ENCODE measurements at regions not wholly inside any gene's neighbourhood (a gene's known extent, or its start where the extent isn't known, plus 50 kb on each side); places are given as distances from the start of the nearest gene placed in this dataset.

- no peak overlapping the region for H3K4me3 ChIP-seq (ENCODE audit: control insufficient read depth, low read depth, low read length)
- DNase-seq (ENCODE audit: low read depth): no peak
- no peak for TF ChIP-seq CTCF (conservative IDR thresholded peaks at IDR 0.05; ENCODE audit: control insufficient read depth, insufficient read depth, low read depth, low read length)
Observed at GRCh38 chr3:182592747-182593146, 200.6 kb upstream of the ATP11B start.

GRCh38 chr3:182596676-182597410 lies 196.5 kb upstream of the ATP11B start:
- DNase-seq (ENCODE audit: low read depth): no peak
- no peak overlapping the region for H3K4me3 ChIP-seq (ENCODE audit: control insufficient read depth, low read depth, low read length)
- TF ChIP-seq CTCF (conservative IDR thresholded peaks at IDR 0.05; ENCODE audit: control insufficient read depth, insufficient read depth, low read depth, low read length): no peak

GRCh38 chr3:182597621-182598041 lies 195.7 kb upstream of the ATP11B start:
- no peak overlapping the region for H3K4me3 ChIP-seq (ENCODE audit: control insufficient read depth, low read depth, low read length)
- no peak for TF ChIP-seq CTCF (conservative IDR thresholded peaks at IDR 0.05; ENCODE audit: control insufficient read depth, insufficient read depth, low read depth, low read length)
- DNase-seq (ENCODE audit: low read depth): no peak

GRCh38 chr3:182601597-182601996 lies 191.7 kb upstream of the ATP11B start:
- no peak overlapping the region for H3K4me3 ChIP-seq (ENCODE audit: control insufficient read depth, low read depth, low read length)
- DNase-seq (ENCODE audit: low read depth): no peak
- TF ChIP-seq CTCF (conservative IDR thresholded peaks at IDR 0.05; ENCODE audit: control insufficient read depth, insufficient read depth, low read depth, low read length): no peak

- TF ChIP-seq CTCF (conservative IDR thresholded peaks at IDR 0.05; ENCODE audit: control insufficient read depth, insufficient read depth, low read depth, low read length): no peak
- no peak for DNase-seq (ENCODE audit: low read depth)
- H3K4me3 ChIP-seq (ENCODE audit: control insufficient read depth, low read depth, low read length): no peak overlapping the region
Observed at GRCh38 chr3:182603501-182603900, 189.8 kb upstream of the ATP11B start.

GRCh38 chr3:182605882-182606611 lies 187.3 kb upstream of the ATP11B start:
- no peak overlapping the region for H3K4me3 ChIP-seq (ENCODE audit: control insufficient read depth, low read depth, low read length)
- no peak for TF ChIP-seq CTCF (conservative IDR thresholded peaks at IDR 0.05; ENCODE audit: control insufficient read depth, insufficient read depth, low read depth, low read length)
- DNase-seq (ENCODE audit: low read depth): no peak

Measured in fibroblast of mammary gland (primary cell).